ENCODE measurements at regions not wholly inside any gene's neighbourhood (a gene's known extent, or its start where the extent isn't known, plus 50 kb on each side); places are given as distances from the start of the nearest gene placed in this dataset.

DNA sequence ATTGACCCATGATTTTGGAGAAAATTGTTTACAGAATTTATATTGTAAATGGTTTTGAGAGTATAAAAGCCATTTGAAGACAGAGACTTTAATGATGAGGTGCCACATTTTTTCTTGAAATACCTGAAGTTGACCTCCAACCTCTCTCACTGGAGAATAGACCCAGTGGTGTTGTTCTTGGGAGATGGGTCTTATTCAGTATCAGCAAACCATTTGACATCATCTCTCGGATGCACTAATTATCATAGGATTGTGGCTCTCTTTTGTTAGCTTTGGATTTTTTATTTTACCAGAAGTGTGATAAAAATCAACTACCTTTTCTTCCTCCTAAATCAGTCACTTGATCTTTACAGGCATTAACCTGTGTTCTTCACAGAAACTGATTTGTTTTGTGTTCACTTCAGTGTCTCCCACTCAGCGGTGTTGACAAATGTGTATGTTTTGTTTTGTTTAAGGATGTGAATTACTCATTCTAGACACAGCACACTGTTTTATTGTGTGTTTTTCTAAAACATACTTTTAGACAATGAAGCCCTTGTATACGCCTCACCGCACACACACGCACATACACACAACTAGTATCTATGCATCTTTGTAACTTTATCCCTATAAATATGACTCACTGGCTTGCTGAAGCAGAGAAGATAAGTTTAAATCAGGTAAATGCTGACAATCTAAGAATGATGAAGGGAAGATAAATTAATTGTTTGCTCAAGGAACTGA, 455.6 kb downstream of the INHBA start:
- H3K4me1 ChIP-seq (ENCODE audit: insufficient read depth, low read length, poor library complexity, severe bottlenecking) = no peaks in the 10 kb centered on the region
- BruUV-seq (replicated peaks) = no TSS peak
- H3K36me3 ChIP-seq (ENCODE audit: insufficient read depth, low read length) = no peaks in the 10 kb centered on the region
- no peak overlapping the region for H3K27ac ChIP-seq (ENCODE audit: low read depth, low read length, poor library complexity, severe bottlenecking)
- no peak overlapping the region for H2AFZ ChIP-seq (ENCODE audit: low read length)
- H3K4me3 ChIP-seq (ENCODE audit: low read depth, low read length, poor library complexity, severe bottlenecking) = no peak overlapping the region
- no peak for DNase-seq (ENCODE audit: low spot score)
- H3K9me2 ChIP-seq (ENCODE audit: insufficient read depth, low read length) = no peaks in the 10 kb centered on the region
- POLR2A ChIA-PET = no interaction called here
- H4K20me1 ChIP-seq (ENCODE audit: insufficient read depth, low read length) = no peaks in the 10 kb centered on the region
- H3K9me3 ChIP-seq (ENCODE audit: low read length) = no peaks in the 10 kb centered on the region
- TF ChIP-seq, protein P1, sequence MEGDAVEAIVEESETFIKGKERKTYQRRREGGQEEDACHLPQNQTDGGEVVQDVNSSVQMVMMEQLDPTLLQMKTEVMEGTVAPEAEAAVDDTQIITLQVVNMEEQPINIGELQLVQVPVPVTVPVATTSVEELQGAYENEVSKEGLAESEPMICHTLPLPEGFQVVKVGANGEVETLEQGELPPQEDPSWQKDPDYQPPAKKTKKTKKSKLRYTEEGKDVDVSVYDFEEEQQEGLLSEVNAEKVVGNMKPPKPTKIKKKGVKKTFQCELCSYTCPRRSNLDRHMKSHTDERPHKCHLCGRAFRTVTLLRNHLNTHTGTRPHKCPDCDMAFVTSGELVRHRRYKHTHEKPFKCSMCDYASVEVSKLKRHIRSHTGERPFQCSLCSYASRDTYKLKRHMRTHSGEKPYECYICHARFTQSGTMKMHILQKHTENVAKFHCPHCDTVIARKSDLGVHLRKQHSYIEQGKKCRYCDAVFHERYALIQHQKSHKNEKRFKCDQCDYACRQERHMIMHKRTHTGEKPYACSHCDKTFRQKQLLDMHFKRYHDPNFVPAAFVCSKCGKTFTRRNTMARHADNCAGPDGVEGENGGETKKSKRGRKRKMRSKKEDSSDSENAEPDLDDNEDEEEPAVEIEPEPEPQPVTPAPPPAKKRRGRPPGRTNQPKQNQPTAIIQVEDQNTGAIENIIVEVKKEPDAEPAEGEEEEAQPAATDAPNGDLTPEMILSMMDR (conservative IDR thresholded peaks at IDR 0.05; ENCODE audit: low read length) = no peak
- TF ChIP-seq EZH2phosphoT487 (IDR thresholded peaks at IDR 0.05; ENCODE audit: borderline replicate concordance, low read depth, low read length) = no peak
- CTCF ChIA-PET (ENCODE audit: unreplicated experiment) = no interaction called here
- intact Hi-C loops (cut with micrococcal nuclease; ENCODE audit: unreplicated experiment) = no loop called here
- H3K79me2 ChIP-seq (ENCODE audit: insufficient read depth, low read depth, low read length) = no peaks in the 10 kb centered on the region
- H3K4me2 ChIP-seq (ENCODE audit: low read length) = no peak overlapping the region

DNA sequence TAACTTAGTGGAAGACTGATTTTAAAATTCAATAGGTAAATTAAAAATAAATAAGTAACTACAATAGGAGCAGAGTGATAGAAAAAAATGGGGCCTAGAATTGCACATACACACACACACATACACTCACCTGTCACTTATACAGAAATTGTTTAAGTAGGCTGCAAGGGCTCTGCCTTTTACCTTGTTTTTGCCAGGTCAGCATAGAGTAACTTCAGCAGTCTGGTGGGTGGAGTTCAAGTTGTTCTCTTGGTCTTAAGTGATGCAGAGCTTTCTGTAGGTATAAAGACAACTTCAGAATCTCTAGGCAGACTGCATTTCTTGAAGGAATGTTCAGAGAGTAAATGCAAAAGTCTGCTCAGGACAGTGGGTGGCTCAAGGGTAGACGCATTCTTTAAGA, 457.0 kb downstream of the INHBA start:
- intact Hi-C loops (cut with micrococcal nuclease; ENCODE audit: unreplicated experiment) = no loop called here
- no peaks in the 10 kb centered on the region for H3K36me3 ChIP-seq (ENCODE audit: insufficient read depth, low read length)
- H3K4me2 ChIP-seq (ENCODE audit: low read length) = no peak overlapping the region
- TF ChIP-seq, protein P1 (conservative IDR thresholded peaks at IDR 0.05; ENCODE audit: low read length) = no peak
- TF ChIP-seq EZH2phosphoT487 (IDR thresholded peaks at IDR 0.05; ENCODE audit: borderline replicate concordance, low read depth, low read length) = no peak
- DNase-seq (ENCODE audit: low spot score) = no peak
- H3K27ac ChIP-seq (ENCODE audit: low read depth, low read length, poor library complexity, severe bottlenecking) = no peak overlapping the region
- no peaks in the 10 kb centered on the region for H4K20me1 ChIP-seq (ENCODE audit: insufficient read depth, low read length)
- no peak overlapping the region for H3K4me3 ChIP-seq (ENCODE audit: low read depth, low read length, poor library complexity, severe bottlenecking)
- no peaks in the 10 kb centered on the region for H3K79me2 ChIP-seq (ENCODE audit: insufficient read depth, low read depth, low read length)
- no peaks in the 10 kb centered on the region for H3K4me1 ChIP-seq (ENCODE audit: insufficient read depth, low read length, poor library complexity, severe bottlenecking)
- ChIA-PET CTCF (ENCODE audit: unreplicated experiment) (no interaction called here), POLR2A (no interaction called here)
- BruUV-seq (replicated peaks) = no TSS peak
- no peaks in the 10 kb centered on the region for H3K9me2 ChIP-seq (ENCODE audit: insufficient read depth, low read length)
- no peaks in the 10 kb centered on the region for H3K9me3 ChIP-seq (ENCODE audit: low read length)
- no peak overlapping the region for H2AFZ ChIP-seq (ENCODE audit: low read length)

DNA sequence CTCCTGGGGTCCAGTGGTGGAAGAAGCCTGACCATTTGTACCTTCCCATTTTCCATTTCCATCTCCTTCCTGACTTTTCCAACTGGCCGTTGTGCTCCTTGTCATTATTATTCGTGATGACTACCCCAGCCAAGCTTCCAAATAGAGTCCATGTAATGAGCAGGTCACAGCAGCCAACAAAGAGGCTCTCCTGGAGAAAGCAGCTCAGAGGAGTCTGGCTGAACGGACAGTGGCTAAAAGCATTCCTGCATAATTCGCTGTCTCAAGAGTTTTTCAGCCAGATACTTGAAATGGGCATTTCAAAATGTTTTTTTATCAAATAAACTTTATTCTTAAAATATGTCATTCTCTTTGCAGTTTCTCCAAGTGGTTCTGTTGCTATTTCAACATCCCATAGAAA, 458.6 kb downstream of the INHBA start:
- intact Hi-C loops (cut with micrococcal nuclease; ENCODE audit: unreplicated experiment) = no loop called here
- BruUV-seq (replicated peaks) = no TSS peak
- DNase-seq (ENCODE audit: low spot score) = no peak
- Histone ChIP-seq H4K20me1 (ENCODE audit: insufficient read depth, low read length) (no peaks in the 10 kb centered on the region), H3K4me1 (ENCODE audit: insufficient read depth, low read length, poor library complexity, severe bottlenecking) (no peaks in the 10 kb centered on the region), H2AFZ (ENCODE audit: low read length) (no peak overlapping the region), H3K79me2 (ENCODE audit: insufficient read depth, low read depth, low read length) (no peaks in the 10 kb centered on the region), H3K4me3 (ENCODE audit: low read depth, low read length, poor library complexity, severe bottlenecking) (no peak overlapping the region), H3K9me2 (ENCODE audit: insufficient read depth, low read length) (no peaks in the 10 kb centered on the region), H3K36me3 (ENCODE audit: insufficient read depth, low read length) (no peaks in the 10 kb centered on the region), H3K9me3 (ENCODE audit: low read length) (no peaks in the 10 kb centered on the region), H3K27ac (ENCODE audit: low read depth, low read length, poor library complexity, severe bottlenecking) (no peak overlapping the region), H3K4me2 (ENCODE audit: low read length) (no peak overlapping the region)
- TF ChIP-seq, protein P1 (conservative IDR thresholded peaks at IDR 0.05; ENCODE audit: low read length) = no peak
- TF ChIP-seq EZH2phosphoT487 (IDR thresholded peaks at IDR 0.05; ENCODE audit: borderline replicate concordance, low read depth, low read length) = no peak
- POLR2A ChIA-PET = no interaction called here
- CTCF ChIA-PET (ENCODE audit: unreplicated experiment) = no interaction called here
